ENCODE measurements at regions not wholly inside any gene's neighbourhood (a gene's known extent, or its start where the extent isn't known, plus 50 kb on each side); places are given as distances from the start of the nearest gene placed in this dataset.

DNA sequence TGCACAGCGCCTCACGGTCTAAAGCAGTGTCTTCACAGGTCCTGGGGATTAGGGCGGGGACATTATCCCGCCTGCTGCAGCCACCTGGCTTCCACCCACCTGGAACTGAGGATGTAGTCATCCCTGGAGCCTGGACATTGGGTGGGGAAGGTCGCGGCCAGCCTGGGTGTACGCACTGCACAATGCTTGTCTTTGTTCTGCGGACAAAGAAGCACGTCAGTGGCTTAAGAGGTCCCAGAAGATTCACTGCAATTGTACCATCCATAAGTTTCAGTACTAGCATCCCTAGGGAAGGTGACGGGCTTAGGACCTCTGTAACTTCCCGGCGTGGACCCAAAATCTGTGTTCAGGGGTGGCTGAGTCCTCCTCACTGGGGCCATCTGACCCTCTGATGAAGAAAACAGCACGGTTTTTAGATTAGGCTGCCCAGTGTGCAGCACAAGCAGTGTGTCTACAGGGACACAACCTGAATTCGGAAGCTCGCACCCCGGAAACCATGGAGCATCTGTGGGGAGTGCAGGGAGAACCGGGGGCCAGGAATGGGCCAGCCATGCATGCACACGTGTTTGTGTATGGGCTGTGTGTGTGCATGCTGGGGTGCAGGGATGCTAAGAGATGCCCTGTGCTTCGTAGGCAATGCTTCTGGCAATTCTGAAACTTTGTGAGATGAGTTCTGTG lies 342.6 kb upstream of the B3GAT1 start:
- in situ Hi-C loops (cut with HindIII; ENCODE audit: low pct_ligation_motif_present, low pct_unique_long_range_greater_than_20kb, low sequenced_read_pairs): no loop called here
- no peak for DNase-seq

DNA sequence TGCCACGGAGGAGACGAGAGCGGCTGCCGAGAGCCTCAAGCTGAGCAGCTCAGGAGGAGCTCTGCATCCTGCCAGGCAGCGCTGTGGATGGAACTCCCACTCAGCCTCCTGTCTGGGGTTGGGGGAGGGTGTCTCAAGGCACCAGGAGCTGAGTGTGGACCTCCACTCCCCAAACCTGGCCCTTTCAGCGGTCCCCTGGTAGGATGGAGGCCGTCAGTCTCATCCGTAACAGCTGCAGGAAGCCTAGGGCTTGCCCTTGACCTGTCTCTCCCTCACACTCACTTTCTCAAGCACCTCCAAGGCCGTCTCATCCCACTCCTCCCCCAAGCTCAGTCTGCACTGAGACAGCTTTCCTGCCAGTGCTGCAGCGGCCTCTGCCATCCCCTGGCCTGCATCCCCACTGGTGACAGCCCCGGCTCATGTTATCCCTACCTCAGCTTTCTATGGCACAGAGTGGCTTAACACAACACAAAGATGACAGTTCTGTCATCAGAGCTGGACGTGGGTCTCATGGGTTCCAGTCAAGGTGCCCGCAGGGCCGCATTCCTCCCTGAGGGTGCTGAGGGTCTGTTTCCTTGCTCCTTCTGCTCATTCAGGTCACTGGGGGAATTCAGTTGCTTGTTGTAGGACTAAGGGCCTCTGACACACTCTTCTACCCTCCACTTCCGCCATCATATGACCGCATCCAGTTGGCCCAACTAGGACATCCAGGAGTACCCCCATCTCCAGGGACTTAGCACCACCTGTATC lies 341.9 kb upstream of the B3GAT1 start:
- no peak for DNase-seq
- in situ Hi-C loops (cut with HindIII; ENCODE audit: low pct_ligation_motif_present, low pct_unique_long_range_greater_than_20kb, low sequenced_read_pairs): no loop called here

DNA sequence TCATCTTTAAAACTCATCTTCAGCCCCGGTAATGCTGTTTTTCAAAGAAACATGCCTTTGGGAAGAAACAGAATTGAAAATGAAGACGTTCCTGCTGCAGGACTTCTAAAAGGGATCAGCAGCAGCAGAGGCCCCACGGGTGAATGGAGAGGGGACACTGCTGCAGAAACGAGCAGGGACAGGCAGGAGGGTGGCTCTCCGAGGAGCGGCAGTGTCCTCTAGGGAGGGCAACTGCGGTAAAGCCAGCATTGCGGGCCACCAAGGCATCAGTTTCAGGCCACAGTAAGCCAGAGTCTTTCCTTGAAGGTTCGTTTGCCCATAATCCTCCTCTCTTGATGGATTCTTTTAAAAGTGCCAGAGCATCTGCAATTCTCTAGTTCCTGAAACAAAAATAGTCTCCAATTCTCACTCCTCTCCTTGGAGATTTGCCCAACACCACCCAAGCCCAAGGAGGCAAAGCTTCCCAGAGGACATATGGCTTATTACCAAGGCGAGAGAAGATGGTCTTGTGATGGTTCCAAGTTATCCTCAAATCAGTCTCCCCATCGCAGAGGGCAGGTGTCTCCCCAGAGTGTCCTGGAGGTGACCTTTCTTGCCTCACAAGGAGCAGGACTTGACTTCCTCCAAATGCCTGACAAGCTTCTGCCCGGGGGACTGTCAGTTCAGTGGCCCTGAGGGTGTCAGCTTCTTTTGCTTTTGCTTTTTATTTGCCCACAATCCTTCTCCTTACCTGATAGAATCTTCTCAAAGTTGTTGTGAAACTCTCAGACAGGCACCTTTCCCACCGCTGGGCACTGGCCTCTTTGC lies 341.1 kb upstream of the B3GAT1 start:
- DNase-seq: no peak
- in situ Hi-C loops (cut with HindIII; ENCODE audit: low pct_ligation_motif_present, low pct_unique_long_range_greater_than_20kb, low sequenced_read_pairs): no loop called here

DNA sequence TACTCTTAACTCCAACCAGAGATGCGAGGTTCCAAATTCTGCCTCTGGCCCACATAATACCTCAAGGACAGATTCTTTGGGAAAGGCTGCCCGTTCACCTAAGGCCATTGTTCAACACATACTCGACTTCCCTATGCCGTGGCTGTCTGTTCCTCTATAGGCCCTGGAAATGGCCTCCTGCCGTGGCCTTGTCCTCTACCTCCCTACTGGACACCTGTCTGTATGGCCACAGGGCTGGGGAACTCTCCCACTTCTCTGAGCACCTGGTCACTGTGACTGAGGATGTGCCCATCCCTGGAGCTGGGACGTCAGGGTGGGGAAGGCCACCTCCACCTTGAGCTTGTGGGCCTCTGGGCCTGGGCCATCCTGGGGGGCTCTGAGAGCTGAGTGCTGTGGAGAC lies 340.5 kb upstream of the B3GAT1 start:
- no peak for DNase-seq
- in situ Hi-C loops (cut with HindIII; ENCODE audit: low pct_ligation_motif_present, low pct_unique_long_range_greater_than_20kb, low sequenced_read_pairs): no loop called here

DNA sequence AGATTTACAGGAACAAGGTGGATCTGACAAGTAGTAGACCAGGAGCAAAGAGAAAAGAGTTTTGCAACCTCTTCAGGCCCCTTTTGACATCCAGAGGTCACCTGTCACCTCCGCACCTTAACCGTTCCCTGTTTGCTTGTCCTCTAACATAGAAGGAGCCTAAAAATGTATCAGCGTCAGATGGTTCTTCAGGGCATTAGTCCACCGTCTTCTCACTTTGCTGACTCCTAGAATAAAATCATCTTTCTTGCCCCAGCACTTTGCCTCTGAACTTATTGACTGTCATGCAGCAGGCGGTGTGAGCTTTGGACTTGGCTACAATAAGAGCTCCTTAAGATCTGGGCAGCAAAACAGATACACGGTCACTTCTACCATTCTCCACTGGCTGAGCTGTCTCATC lies 339.7 kb upstream of the B3GAT1 start:
- in situ Hi-C loops (cut with HindIII; ENCODE audit: low pct_ligation_motif_present, low pct_unique_long_range_greater_than_20kb, low sequenced_read_pairs): no loop called here

DNA sequence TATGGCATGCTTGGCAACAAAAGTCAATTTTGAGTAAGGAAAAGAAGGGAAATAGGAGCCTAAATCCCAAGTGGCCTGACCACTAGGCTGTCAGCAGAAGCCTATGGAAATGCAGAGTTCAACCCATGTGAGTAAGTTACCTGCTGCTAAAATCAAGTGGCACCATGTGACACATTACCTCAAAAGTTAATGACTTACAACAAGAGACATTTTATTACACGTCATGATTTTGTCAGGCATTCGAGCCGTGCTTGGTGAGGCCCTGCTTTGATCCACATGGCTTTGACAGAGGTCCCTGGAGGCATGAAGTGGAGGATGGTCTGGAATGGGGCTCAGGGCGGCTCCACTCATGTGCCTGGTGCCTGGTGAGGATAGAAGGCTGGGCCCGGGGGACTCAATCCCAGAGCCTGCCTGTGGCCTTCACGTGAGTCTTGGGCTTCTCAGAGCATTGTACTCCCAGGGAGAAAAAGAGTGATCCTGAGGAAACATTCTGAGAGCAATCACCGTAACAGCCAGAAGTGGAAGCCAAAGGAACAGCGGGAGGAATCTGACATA lies 339.1 kb upstream of the B3GAT1 start:
- DNase-seq: no peak
- in situ Hi-C loops (cut with HindIII; ENCODE audit: low pct_ligation_motif_present, low pct_unique_long_range_greater_than_20kb, low sequenced_read_pairs): no loop called here

More for the DNA sequence above, 339.7 kb upstream of the B3GAT1 start:
- DNase-seq: no peak

DNA sequence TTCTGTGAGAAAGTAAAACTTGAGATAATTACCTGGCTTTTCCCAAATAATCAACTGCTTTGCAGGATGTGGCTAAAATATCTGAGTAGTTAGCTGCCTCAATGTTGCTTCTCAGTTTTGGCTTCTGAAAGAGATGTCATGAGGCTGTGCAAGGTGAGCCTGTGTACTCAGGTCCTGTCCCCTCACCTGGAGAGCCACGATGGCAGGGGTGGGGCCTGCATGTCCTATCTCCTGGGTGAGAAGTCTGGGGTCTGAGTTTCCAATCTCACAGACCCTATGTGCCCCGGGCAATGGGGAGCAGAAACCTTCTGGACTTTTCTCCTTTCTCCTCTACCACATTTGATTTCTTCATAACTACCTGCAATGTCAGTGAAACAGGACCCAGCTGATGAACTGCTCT lies 338.6 kb upstream of the B3GAT1 start:
- no peak for DNase-seq
- in situ Hi-C loops (cut with HindIII; ENCODE audit: low pct_ligation_motif_present, low pct_unique_long_range_greater_than_20kb, low sequenced_read_pairs): no loop called here

DNA sequence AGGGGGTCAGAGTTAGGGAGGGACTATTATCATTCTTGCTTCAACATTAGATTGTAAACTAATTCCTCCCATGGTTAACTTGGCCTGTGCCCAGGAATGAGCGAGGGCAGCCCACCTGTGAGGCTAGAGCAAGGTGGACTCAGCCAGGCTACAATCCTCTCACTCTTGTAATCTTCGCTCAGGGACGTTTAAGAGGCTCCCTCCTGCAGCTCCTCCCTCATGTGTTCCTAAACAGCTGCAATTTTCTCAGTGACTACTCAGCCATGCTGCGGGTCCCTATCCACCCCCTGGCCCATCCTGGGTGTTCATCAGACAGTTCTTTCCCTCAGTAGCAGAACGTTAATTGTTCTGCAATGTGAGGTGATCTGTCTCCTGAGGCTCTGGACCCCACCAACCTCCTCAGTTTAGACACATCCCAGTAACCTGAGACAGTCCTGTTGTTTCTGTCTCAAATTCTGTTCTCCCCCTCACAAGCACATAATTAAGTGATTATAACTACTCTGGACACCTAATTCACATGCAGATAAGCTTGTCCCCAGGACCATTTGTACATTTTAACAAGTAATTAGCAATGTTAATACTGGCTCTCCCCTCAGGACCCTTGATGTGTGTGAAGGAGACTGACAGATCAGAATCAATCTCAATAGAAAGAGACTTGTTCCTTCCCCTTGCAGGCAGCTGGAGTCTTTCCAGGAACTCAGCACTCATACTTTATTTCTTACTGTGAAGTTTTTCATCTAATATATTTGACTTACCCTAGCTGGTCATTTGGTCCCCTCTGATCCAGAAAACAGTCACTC lies 337.2 kb upstream of the B3GAT1 start:
- no peak for DNase-seq
- in situ Hi-C loops (cut with HindIII; ENCODE audit: low pct_ligation_motif_present, low pct_unique_long_range_greater_than_20kb, low sequenced_read_pairs): no loop called here

DNA sequence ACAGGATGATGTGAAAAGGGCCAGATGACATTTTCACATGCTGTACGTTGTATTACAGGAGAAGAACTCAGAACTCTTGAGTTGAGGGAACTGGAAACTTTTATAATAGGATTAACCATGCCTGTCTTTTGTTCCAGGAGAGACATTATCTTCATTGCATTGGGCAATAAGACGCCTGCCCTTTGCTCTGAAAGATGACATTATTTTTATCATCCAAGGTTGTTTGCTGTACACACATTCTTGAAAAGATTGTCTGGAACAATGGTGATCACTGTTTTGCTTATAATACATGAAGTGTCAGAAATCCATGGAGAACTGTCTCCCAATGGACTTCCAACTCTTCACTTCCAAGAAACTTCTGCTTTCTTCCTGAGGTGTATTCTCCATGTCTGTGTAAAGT lies 334.6 kb upstream of the B3GAT1 start:
- no peak for DNase-seq
- in situ Hi-C loops (cut with HindIII; ENCODE audit: low pct_ligation_motif_present, low pct_unique_long_range_greater_than_20kb, low sequenced_read_pairs): no loop called here

DNA sequence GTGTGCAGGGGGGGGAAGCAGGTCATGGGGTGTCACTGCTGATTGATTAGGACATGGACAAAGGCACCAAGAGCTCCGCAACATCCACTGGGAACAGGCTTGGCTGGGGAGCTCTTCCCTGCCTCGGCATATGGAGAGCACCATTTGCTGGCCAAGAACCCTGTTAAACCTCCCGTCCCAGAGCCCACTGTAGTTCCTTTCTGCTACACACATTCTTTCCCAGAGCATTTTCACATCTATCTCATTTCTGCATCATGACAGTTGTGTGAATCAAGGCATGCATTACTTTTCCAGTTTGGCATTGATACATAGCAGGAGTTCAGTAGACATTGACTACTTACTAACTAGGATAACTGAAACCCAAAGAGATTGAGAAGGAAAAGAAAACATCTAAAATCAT lies 333.4 kb upstream of the B3GAT1 start:
- in situ Hi-C loops (cut with HindIII; ENCODE audit: low pct_ligation_motif_present, low pct_unique_long_range_greater_than_20kb, low sequenced_read_pairs): no loop called here
- DNase-seq: no peak

DNA sequence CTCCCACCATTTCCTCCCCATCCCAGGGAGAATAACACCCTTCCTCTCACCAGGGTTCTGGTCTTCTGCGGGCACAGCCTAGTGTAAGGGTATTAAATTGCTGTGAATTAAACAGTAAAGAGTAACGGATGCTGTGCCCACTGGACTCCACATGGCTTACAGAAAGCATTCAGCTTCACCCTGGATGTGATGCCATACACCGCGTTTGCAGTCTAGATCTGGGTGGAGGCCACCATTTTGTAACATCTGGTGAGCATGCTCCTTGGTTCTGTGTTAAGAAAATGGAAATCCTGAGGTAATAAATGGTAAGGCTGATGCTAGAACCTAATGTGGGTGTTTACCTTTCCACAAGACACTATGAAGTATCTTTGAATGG lies 331.8 kb upstream of the B3GAT1 start:
- in situ Hi-C loops (cut with HindIII; ENCODE audit: low pct_ligation_motif_present, low pct_unique_long_range_greater_than_20kb, low sequenced_read_pairs): no loop called here
- DNase-seq: no peak

DNA sequence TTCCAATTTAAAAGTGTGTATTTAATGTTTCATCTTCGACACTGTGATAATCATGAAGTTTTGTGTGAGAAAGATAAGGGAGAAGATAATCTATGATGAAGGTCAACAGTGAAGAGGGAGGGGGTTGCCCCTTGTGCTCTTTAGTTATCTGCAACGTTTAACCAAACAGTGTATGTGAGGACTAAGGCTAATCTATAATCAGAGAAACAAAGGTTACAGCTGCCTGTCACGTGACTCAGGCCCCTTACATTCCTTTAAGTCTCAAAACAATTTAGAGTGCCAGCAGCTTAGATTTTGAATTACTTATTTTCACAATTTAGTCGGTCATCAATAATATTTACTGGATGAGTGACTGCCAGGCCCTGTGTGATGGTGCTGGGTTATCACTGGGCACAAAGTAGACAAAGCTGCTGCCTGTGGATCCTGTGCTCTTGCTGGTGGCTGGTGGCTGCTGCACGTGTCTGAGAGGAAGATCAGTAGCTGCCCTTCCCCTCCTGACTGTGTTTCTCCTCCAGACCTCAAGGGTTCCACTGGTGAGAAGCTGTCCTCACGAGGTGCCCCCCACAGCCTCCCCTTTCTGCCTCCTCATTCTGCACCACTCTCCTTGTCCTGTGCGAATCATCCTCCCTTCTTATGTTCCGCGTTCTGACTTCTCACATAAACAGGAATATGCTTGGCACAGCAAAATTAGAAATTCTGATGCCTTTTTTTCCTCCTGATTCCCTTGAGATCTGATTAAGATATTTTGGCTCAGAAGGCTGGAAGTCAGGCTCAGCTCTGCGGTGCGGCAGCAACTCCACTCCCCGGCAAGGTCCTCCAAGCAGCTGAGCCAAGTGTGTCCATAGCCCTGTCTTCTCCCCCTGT lies 331.1 kb upstream of the B3GAT1 start:
- no peak for DNase-seq
- in situ Hi-C loops (cut with HindIII; ENCODE audit: low pct_ligation_motif_present, low pct_unique_long_range_greater_than_20kb, low sequenced_read_pairs): no loop called here

DNA sequence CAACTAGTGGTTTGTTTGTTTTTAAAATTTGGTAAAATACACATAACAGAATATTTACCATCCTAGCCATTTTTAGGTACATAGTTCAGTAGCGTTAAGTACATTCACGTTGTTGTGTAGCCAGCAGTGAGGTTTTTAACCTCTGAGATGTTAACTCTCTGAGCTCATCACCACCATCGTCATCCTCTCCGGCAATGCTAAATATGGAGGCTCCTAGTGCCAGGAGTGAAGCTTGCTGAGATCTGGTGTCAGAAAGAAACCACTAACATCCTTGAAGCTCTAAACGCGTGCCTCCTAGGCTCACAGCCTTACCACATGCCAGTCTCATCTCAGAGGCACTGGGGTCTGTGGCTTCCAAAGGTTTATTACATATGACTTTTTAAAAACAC lies 330.2 kb upstream of the B3GAT1 start:
- in situ Hi-C loops (cut with HindIII; ENCODE audit: low pct_ligation_motif_present, low pct_unique_long_range_greater_than_20kb, low sequenced_read_pairs): no loop called here
- no peak for DNase-seq

DNA sequence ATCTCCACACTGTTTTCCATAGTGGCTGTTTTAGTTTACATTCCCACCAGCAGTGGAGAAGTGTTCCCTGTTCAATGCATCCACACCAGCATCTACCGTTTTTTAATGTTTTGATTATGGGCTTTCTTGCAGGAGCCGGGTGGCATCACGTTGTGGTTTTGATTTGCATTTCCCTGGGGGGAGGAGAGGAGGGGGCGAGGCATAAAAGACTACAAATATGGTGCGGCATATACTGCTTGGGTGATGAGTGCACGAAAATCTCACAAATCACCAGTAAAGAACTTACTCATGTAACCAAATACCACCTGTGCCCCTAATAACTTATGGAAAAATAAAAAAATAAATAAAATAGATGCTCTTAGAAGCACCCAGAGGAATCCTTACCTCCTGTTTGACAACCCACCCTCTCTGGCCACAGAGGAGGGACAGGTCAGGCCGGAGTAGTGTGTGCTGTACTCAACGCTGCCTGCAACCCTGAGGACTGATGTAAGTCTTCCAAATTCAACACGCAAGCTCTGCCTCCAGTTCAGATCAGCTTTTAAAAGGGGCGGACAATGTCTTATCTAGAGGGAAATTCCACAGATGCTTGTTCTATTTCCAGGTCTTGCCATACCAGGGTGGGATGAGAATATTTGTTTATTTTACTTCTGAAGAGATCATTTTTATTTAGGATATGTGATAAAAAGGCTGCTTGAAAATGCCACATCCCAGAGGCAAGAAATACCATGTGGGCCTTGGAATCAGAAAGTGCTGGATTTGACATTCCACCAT lies 329.6 kb upstream of the B3GAT1 start:
- no peak for DNase-seq
- in situ Hi-C loops (cut with HindIII; ENCODE audit: low pct_ligation_motif_present, low pct_unique_long_range_greater_than_20kb, low sequenced_read_pairs): no loop called here

DNA sequence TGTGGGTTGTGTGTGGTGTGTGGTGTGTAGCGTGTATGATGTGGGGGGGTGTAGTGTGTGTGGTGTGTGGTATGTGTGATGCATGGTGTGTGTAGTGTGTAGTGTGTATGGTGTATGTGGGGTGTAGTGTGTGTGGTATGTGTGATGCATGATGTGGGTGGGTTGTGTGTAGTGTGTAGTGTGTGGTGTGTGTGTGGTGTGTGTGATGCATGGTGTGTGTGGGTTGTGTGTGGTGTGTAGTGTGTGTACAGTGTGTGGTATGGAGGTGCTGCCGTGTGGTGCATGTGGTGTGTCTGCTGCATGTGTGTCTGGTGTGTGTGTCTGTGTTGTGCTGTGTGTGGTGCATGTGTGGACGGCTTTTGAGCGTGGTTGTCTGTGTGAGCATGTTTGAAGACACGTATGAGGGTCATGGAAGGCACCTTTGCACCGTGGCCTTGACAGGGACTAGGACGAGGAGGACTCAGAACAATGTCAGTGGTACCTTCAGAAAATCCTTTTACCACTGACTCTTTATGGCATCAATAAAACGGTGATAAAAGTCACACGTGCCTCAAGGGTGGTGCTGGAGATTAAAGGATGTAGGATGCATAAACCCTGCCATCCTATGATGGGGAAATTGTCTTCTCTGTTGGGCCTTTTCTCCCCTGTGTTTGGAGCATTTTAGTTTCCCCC lies 328.7 kb upstream of the B3GAT1 start:
- DNase-seq: no peak
- in situ Hi-C loops (cut with HindIII; ENCODE audit: low pct_ligation_motif_present, low pct_unique_long_range_greater_than_20kb, low sequenced_read_pairs): no loop called here

DNA sequence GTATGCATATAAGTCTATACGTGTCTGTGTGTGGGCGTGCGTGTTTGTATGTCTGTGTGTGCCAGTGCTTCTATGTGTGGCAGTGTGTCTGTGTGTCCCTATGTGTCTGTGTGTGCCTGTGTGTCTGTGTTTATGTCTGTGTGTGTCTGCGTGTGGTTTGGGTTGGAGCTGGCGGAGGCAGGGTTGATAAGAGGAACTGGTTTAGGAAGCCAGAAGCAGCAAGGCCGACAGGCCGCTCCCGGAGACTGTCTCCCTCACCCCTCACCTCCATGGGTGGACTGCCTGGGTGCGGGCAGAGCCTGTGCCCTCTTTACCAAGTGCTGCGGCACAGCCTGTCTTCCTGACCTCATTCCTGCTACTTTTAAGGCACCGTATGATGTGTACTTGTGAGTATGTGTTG lies 327.1 kb upstream of the B3GAT1 start:
- in situ Hi-C loops (cut with HindIII; ENCODE audit: low pct_ligation_motif_present, low pct_unique_long_range_greater_than_20kb, low sequenced_read_pairs): no loop called here
- no peak for DNase-seq

DNA sequence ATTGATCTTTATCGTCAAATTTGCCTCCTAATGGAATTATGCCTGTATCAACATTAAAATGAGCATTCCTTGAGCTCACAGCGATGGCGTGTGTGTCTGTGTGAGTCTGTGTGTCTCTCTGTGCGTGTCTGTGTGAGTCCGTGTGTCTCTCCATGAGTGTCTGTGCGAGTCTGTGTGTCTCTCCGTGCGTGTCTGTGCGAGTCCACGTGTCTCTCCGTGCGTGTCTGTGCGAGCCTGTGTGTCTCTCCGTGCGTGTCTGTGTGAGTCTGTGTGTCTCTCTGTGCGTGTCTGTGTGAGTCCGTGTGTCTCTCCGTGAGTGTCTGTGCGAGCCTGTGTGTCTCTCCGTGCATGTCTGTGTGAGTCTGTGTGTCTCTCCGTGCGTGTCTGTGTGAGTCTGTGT lies 326.5 kb upstream of the B3GAT1 start:
- no peak for DNase-seq
- in situ Hi-C loops (cut with HindIII; ENCODE audit: low pct_ligation_motif_present, low pct_unique_long_range_greater_than_20kb, low sequenced_read_pairs): no loop called here
